ENCODE measurements at regions not wholly inside any gene's neighbourhood (a gene's known extent, or its start where the extent isn't known, plus 50 kb on each side); places are given as distances from the start of the nearest gene placed in this dataset.

GRCh38 chr3:4063916-4064574 lies 239.1 kb upstream of the SETMAR start:
- POLR2A ChIA-PET, result no interaction called here
- CTCF ChIA-PET, result no interaction called here
- dilution Hi-C loops (cut with MboI; ENCODE audit: extremely low pct_ligation_motif_present, low sequenced_read_pairs) (no loop called here), intact Hi-C loops (cut with micrococcal nuclease) (no loop called here)
- Histone ChIP-seq H3K9ac (replicated peaks; ENCODE audit: extremely low read depth, insufficient read depth, low read length) (no peak overlapping the region), H3K9me1 (replicated peaks; ENCODE audit: control insufficient read depth, extremely low read depth, insufficient read depth, low read length) (no peaks in the 10 kb centered on the region), H3K27ac (ENCODE audit: insufficient read depth, low read depth, low read length) (no peak overlapping the region), H3K4me2 (ENCODE audit: insufficient read depth, low read length) (no peak overlapping the region), H3K9me3 (replicated peaks; ENCODE audit: control insufficient read depth, insufficient read depth, low read length) (peaks cover 4% of the 10 kb centered on the region), H3K4me3 (replicated peaks in 1 of 3; ENCODE audit: insufficient read depth in 1 of 3, low read depth in 1 of 3, low read length in 3 of 3) (no peak overlapping the region), H3K79me2 (ENCODE audit: control insufficient read depth, insufficient read depth, low read length) (no peaks in the 10 kb centered on the region), H3K4me1 (ENCODE audit: control insufficient read depth, extremely low read depth, insufficient read depth, low read length) (no peaks in the 10 kb centered on the region), H4K20me1 (replicated peaks; ENCODE audit: control insufficient read depth, extremely low read depth, insufficient read depth, low read length) (no peaks in the 10 kb centered on the region), H2AFZ (ENCODE audit: low read depth, low read length) (no peak overlapping the region), H3K36me3 (ENCODE audit: control insufficient read depth in 2 of 2, extremely low read depth in 1 of 2, insufficient read depth in 2 of 2, low read length in 2 of 2) (no peaks in the 10 kb centered on the region), H3K27me3 (ENCODE audit: control insufficient read depth in 2 of 2, insufficient read depth in 2 of 2, low read length in 2 of 2) (no peaks in the 10 kb centered on the region)
- BruUV-seq (replicated peaks), result no TSS peak
- FAIRE-seq, result no peak
- TF ChIP-seq JUN (IDR thresholded peaks at IDR 0.05; ENCODE audit: borderline replicate concordance, insufficient read depth, insufficient read length, low read depth) (no peak), GATA2 (IDR thresholded peaks at IDR 0.05; ENCODE audit: insufficient read depth, insufficient read length, low read depth, low read length) (no peak)
- DNase-seq (ENCODE audit: low read depth, low spot score), result no peak

- ChIA-PET POLR2A (no interaction called here), CTCF (no interaction called here)
- H3K36me3 ChIP-seq (ENCODE audit: control insufficient read depth in 2 of 2, extremely low read depth in 1 of 2, insufficient read depth in 2 of 2, low read length in 2 of 2), result no peaks in the 10 kb centered on the region
- H3K9me3 ChIP-seq (replicated peaks; ENCODE audit: control insufficient read depth, insufficient read depth, low read length), result peaks cover 4% of the 10 kb centered on the region
- dilution Hi-C loops (cut with MboI; ENCODE audit: extremely low pct_ligation_motif_present, low sequenced_read_pairs) (no loop called here), intact Hi-C loops (cut with micrococcal nuclease) (no loop called here)
- TF ChIP-seq MYC (IDR thresholded peaks at IDR 0.05; ENCODE audit: low read depth, low read length) (no peak), GATA2 (IDR thresholded peaks at IDR 0.05; ENCODE audit: insufficient read depth, insufficient read length, low read depth, low read length) (no peak), EZH2 (IDR thresholded peaks at IDR 0.05; ENCODE audit: borderline replicate concordance, low read depth, low read length, severe bottlenecking) (no peak), CTCF (IDR thresholded peaks at IDR 0.05; ENCODE audit: extremely low read depth in 1 of 2, insufficient read depth in 1 of 2, low read depth in 1 of 2, low read length in 2 of 2) (no peak), JUN (IDR thresholded peaks at IDR 0.05; ENCODE audit: borderline replicate concordance, insufficient read depth, insufficient read length, low read depth) (no peak), POLR2AphosphoS5 (IDR thresholded peaks at IDR 0.05; ENCODE audit: insufficient read depth, low read depth, low read length) (no peak), POLR2A (IDR thresholded peaks at IDR 0.05; ENCODE audit: low read depth, low read length) (no peak), FOS (IDR thresholded peaks at IDR 0.05; ENCODE audit: borderline replicate concordance, insufficient read depth, low read length) (no peak), MAX (IDR thresholded peaks at IDR 0.05; ENCODE audit: insufficient read depth, insufficient read length) (no peak)
- H3K9me1 ChIP-seq (replicated peaks; ENCODE audit: control insufficient read depth, extremely low read depth, insufficient read depth, low read length), result no peaks in the 10 kb centered on the region
- DNase-seq (ENCODE audit: low read depth, low spot score) (no peak), FAIRE-seq (no peak)
- no peaks in the 10 kb centered on the region for H4K20me1 ChIP-seq (replicated peaks; ENCODE audit: control insufficient read depth, extremely low read depth, insufficient read depth, low read length)
- BruUV-seq (replicated peaks), result no TSS peak
- no peaks in the 10 kb centered on the region for H3K4me1 ChIP-seq (ENCODE audit: control insufficient read depth, extremely low read depth, insufficient read depth, low read length)
- H3K4me2 ChIP-seq (ENCODE audit: insufficient read depth, low read length), result no peak overlapping the region
- H3K27ac ChIP-seq (ENCODE audit: insufficient read depth, low read depth, low read length), result no peak overlapping the region
- H3K4me3 ChIP-seq (replicated peaks in 1 of 3; ENCODE audit: insufficient read depth in 1 of 3, low read depth in 1 of 3, low read length in 3 of 3), result no peak overlapping the region
- no peaks in the 10 kb centered on the region for H3K79me2 ChIP-seq (ENCODE audit: control insufficient read depth, insufficient read depth, low read length)
- no peak overlapping the region for H3K9ac ChIP-seq (replicated peaks; ENCODE audit: extremely low read depth, insufficient read depth, low read length)
- no peak overlapping the region for H2AFZ ChIP-seq (ENCODE audit: low read depth, low read length)
- H3K27me3 ChIP-seq (ENCODE audit: control insufficient read depth in 2 of 2, insufficient read depth in 2 of 2, low read length in 2 of 2), result no peaks in the 10 kb centered on the region
Measured at GRCh38 chr3:4065085-4065484, 238.1 kb upstream of the SETMAR start.
